Cardiac muscle cell (in vitro differentiated cells and primary cell): ENCODE measurements at regions not wholly inside any gene's neighbourhood (a gene's known extent, or its start where the extent isn't known, plus 50 kb on each side); places are given as distances from the start of the nearest gene placed in this dataset.
A peak's percentile ranks its signal among the peaks of the same experiment; 100 is the strongest.

Source experiments
- DNase-seq, 2 donors: peaks; one replicate each; pipeline versions ENCODE4 v3.0.0 to v3.0.0-alpha.2; 2010 to 2017; ENCODE audit warnings: low read depth in 1 of 2, low spot score in 1 of 2
- H3K27ac ChIP-seq: fragments of 200-600 bp; sonication (generic); 2 replicates; pipeline ENCODE4 v1.5.1; 2016
- H3K27me3 ChIP-seq: fragments of 200-600 bp; sonication (generic); 2 replicates; pipeline ENCODE4 v1.6.0; 2016; ENCODE audit warnings: control low read depth
- H3K36me3 ChIP-seq: fragments of 200-600 bp; sonication (generic); 2 replicates; pipeline ENCODE4 v1.5.1; 2016; ENCODE audit warnings: control low read depth
- H3K4me1 ChIP-seq: fragments of 200-600 bp; sonication (generic); 2 replicates; pipeline ENCODE4 v1.8.1; 2017; ENCODE audit warnings: low read depth, mild to moderate bottlenecking, mixed run types
- H3K4me3 ChIP-seq: fragments of 200-600 bp; sonication (generic); 2 replicates; pipeline ENCODE4 v1.5.1; 2016; ENCODE audit warnings: mild to moderate bottlenecking
- H3K9me3 ChIP-seq: fragments of 200-600 bp; sonication (generic); 2 replicates; pipeline ENCODE4 v1.5.1; 2017; ENCODE audit warnings: low read depth, mild to moderate bottlenecking, control low read depth
- CTCF ChIP-seq: IDR thresholded peaks from 2 replicates; pipeline ENCODE4 v1.5.1; 2012; ENCODE audit warnings: low read depth, mild to moderate bottlenecking, low read length

- Histone ChIP-seq H3K4me3 (no peak overlapping the region), H3K9me3 (no peaks in the 10 kb centered on the region), H3K36me3 (no peaks in the 10 kb centered on the region), H3K27ac (no peak overlapping the region), H3K4me1 (no peaks in the 10 kb centered on the region), H3K27me3 (no peaks in the 10 kb centered on the region)
- DNase-seq: no peak
- no peak for TF ChIP-seq CTCF
Observed at GRCh38 chr17:27382025-27382424, 74.2 kb upstream of the KSR1 start.

DNA sequence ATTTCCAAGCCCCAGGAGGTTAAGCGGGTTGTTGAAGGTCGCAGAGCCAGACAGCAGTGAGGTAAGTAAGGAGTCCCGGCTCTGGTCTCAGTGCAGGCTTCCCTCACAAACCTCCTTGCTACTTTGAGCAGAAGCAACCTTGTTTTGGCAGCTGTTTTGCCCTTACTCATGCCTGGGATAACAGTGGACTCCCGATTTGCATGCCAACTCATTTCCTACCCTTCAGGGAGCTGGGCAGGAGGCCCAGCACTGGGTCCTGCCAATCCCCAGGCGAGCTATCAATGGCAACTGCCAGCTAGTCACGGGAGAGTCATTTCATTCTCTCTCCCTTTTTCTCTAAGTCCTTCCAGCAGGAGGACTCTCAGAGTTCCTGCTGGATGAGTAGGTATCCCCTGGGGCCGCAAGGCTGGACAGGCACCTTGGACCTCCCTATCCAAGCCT, 72.0 kb upstream of the KSR1 start:
- TF ChIP-seq CTCF: no peak
- Histone ChIP-seq H3K36me3 (no peaks in the 10 kb centered on the region), H3K27ac (no peak overlapping the region), H3K27me3 (no peaks in the 10 kb centered on the region), H3K4me3 (no peak overlapping the region), H3K9me3 (no peaks in the 10 kb centered on the region), H3K4me1 (no peaks in the 10 kb centered on the region)
- peak in 1 of 2 donors; percentile 88 for DNase-seq

DNA sequence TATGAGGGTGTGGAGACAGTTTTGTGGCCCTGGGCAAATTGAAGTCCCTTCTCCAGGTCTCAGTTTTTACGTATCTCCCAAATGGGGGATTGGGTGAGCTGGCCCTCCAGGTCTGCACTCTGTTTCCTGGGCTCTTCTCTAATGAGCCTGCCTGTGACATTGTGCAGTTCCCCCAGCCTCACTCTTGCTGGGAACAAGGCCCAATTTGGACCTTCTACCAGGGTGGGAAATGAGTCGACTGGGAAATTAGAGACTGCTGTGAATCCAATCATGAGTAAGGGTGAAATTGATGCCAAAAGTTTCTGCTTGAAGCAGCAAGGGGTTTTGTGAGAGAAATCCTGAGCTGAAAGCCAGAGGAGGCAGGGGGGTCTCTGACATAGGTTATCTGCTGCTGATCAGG, 71.5 kb upstream of the KSR1 start:
- no peak for TF ChIP-seq CTCF
- DNase-seq: no peak
- Histone ChIP-seq H3K36me3 (no peaks in the 10 kb centered on the region), H3K27me3 (no peaks in the 10 kb centered on the region), H3K4me3 (no peak overlapping the region), H3K4me1 (no peaks in the 10 kb centered on the region), H3K9me3 (no peaks in the 10 kb centered on the region), H3K27ac (no peak overlapping the region)

DNA sequence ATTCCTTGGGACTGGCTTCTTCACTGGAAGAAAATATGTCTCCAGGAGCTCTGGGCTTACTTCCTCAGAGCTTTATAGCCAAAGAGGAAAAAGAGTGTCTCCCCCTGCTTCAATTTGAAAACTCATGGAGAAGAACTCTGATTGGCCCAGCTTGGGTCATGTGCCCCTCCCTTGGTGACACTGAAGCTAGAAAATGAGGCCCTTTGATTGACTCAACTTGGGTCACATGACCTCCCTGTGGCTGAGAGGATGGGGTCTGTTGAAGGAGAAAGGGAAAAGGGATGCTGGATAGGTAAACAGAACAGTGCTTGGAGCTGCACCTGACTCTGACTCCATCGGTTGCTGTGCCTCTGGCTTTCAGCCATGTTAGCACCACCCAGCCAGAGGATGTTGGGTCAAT, 70.6 kb upstream of the KSR1 start:
- DNase-seq: no peak
- no peaks in the 10 kb centered on the region for H3K4me1 ChIP-seq
- no peak overlapping the region for H3K27ac ChIP-seq
- H3K4me3 ChIP-seq: no peak overlapping the region
- TF ChIP-seq CTCF: no peak
- no peaks in the 10 kb centered on the region for H3K36me3 ChIP-seq
- H3K27me3 ChIP-seq: no peaks in the 10 kb centered on the region
- H3K9me3 ChIP-seq: no peaks in the 10 kb centered on the region

GRCh38 chr17:27386206-27387075, 69.8 kb upstream of the KSR1 start:
- Histone ChIP-seq H3K4me3 (no peak overlapping the region), H3K27ac (no peak overlapping the region), H3K36me3 (no peaks in the 10 kb centered on the region), H3K27me3 (no peaks in the 10 kb centered on the region), H3K9me3 (no peaks in the 10 kb centered on the region), H3K4me1 (no peaks in the 10 kb centered on the region)
- no peak for DNase-seq
- no peak for TF ChIP-seq CTCF
